ENCODE measurements at regions not wholly inside any gene's neighbourhood (a gene's known extent, or its start where the extent isn't known, plus 50 kb on each side); places are given as distances from the start of the nearest gene placed in this dataset.

DNA sequence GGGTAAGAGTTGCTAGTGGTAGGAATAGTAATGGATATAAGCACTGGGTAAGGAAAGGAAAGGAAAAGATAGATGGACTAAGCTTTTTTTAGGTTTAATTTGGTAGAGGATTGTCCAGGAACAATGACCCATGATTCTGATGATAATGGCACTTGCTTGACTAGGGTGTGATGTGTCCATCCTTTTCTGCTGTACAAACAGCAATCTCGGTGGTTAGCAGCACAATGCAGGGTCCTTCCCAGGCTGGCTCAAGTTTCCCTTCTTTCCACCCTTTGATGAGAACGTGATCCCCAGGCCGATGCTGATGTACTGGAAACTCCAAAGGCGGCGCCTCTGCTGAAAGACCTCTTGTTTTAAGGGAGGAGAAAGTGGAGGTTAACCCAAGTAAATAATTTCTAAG is 105.3 kb downstream of the TMEM167A start:
- TF ChIP-seq POLR2A (IDR thresholded peaks at IDR 0.05; ENCODE audit: low read length) (no peak), CEBPB (IDR thresholded peaks at IDR 0.05) (no peak), TP53 (CRISPR knock-in tag; IDR thresholded peaks at IDR 0.05) (no peak), EP300 (IDR thresholded peaks at IDR 0.05) (no peak), CHD2 (IDR thresholded peaks at IDR 0.05; ENCODE audit: low read length, partially characterized antibody) (no peak), PHF8 (IDR thresholded peaks at IDR 0.05; ENCODE audit: borderline replicate concordance, low read depth) (no peak), ESRRA (IDR thresholded peaks at IDR 0.05; ENCODE audit: borderline replicate concordance, low read length) (no peak), KDM5A (IDR thresholded peaks at IDR 0.05) (no peak), KDM1A (IDR thresholded peaks at IDR 0.05; ENCODE audit: low read depth) (no peak)
- TF ChIP-seq, protein P1, sequence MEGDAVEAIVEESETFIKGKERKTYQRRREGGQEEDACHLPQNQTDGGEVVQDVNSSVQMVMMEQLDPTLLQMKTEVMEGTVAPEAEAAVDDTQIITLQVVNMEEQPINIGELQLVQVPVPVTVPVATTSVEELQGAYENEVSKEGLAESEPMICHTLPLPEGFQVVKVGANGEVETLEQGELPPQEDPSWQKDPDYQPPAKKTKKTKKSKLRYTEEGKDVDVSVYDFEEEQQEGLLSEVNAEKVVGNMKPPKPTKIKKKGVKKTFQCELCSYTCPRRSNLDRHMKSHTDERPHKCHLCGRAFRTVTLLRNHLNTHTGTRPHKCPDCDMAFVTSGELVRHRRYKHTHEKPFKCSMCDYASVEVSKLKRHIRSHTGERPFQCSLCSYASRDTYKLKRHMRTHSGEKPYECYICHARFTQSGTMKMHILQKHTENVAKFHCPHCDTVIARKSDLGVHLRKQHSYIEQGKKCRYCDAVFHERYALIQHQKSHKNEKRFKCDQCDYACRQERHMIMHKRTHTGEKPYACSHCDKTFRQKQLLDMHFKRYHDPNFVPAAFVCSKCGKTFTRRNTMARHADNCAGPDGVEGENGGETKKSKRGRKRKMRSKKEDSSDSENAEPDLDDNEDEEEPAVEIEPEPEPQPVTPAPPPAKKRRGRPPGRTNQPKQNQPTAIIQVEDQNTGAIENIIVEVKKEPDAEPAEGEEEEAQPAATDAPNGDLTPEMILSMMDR (IDR thresholded peaks at IDR 0.05): no peak
- TF ChIP-seq, protein P2, sequence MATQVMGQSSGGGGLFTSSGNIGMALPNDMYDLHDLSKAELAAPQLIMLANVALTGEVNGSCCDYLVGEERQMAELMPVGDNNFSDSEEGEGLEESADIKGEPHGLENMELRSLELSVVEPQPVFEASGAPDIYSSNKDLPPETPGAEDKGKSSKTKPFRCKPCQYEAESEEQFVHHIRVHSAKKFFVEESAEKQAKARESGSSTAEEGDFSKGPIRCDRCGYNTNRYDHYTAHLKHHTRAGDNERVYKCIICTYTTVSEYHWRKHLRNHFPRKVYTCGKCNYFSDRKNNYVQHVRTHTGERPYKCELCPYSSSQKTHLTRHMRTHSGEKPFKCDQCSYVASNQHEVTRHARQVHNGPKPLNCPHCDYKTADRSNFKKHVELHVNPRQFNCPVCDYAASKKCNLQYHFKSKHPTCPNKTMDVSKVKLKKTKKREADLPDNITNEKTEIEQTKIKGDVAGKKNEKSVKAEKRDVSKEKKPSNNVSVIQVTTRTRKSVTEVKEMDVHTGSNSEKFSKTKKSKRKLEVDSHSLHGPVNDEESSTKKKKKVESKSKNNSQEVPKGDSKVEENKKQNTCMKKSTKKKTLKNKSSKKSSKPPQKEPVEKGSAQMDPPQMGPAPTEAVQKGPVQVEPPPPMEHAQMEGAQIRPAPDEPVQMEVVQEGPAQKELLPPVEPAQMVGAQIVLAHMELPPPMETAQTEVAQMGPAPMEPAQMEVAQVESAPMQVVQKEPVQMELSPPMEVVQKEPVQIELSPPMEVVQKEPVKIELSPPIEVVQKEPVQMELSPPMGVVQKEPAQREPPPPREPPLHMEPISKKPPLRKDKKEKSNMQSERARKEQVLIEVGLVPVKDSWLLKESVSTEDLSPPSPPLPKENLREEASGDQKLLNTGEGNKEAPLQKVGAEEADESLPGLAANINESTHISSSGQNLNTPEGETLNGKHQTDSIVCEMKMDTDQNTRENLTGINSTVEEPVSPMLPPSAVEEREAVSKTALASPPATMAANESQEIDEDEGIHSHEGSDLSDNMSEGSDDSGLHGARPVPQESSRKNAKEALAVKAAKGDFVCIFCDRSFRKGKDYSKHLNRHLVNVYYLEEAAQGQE (IDR thresholded peaks at IDR 0.05): no peak
